ENCODE measurements at regions not wholly inside any gene's neighbourhood (a gene's known extent, or its start where the extent isn't known, plus 50 kb on each side); places are given as distances from the start of the nearest gene placed in this dataset. TPM values are rescaled to one million over a fixed set of nuclear protein-coding genes. Genes with fewer than 3 reads are reported as not detected.

- Histone ChIP-seq H3K4me3 (ENCODE audit: low read length) (no peak overlapping the region), H3K4me1 (ENCODE audit: low read length) (no peaks in the 10 kb centered on the region), H3K27me3 (ENCODE audit: low read length) (no peaks in the 10 kb centered on the region), H3K9me3 (ENCODE audit: low read length) (peaks cover 66% of the 10 kb centered on the region), H3K4me2 (ENCODE audit: low read depth, low read length, poor library complexity, severe bottlenecking) (no peak overlapping the region), H3K9ac (ENCODE audit: low read length) (no peak overlapping the region), H3K79me2 (ENCODE audit: low read length) (no peaks in the 10 kb centered on the region), H3K36me3 (ENCODE audit: insufficient read depth, low read length) (no peaks in the 10 kb centered on the region), H3K27ac (ENCODE audit: low read length) (no peak overlapping the region), H2AFZ (ENCODE audit: low read length) (no peak overlapping the region), H3K9me2 (replicated peaks; ENCODE audit: insufficient read depth, low read length) (no peaks in the 10 kb centered on the region), H4K20me1 (ENCODE audit: insufficient read depth, low read depth, low read length) (no peaks in the 10 kb centered on the region)
- no peak for DNase-seq
Observed at GRCh38 chr14:25756876-25757275, 706.9 kb upstream of the STXBP6 start.

- H3K9me3 ChIP-seq (ENCODE audit: low read length), result peaks cover 62% of the 10 kb centered on the region
- no peak overlapping the region for H3K27ac ChIP-seq (ENCODE audit: low read length)
Observed at GRCh38 chr14:25753130-25753529, 703.2 kb upstream of the STXBP6 start.

GRCh38 chr14:25750436-25750835 is 700.5 kb upstream of the STXBP6 start:
- no peaks in the 10 kb centered on the region for H3K36me3 ChIP-seq (ENCODE audit: insufficient read depth, low read length)
- no peaks in the 10 kb centered on the region for H3K9me2 ChIP-seq (replicated peaks; ENCODE audit: insufficient read depth, low read length)
- H3K79me2 ChIP-seq (ENCODE audit: low read length), result no peaks in the 10 kb centered on the region
- H3K9ac ChIP-seq (ENCODE audit: low read length), result no peak overlapping the region
- no peak overlapping the region for H2AFZ ChIP-seq (ENCODE audit: low read length)
- H3K27ac ChIP-seq (ENCODE audit: low read length), result no peak overlapping the region
- no peak for DNase-seq
- H3K27me3 ChIP-seq (ENCODE audit: low read length), result no peaks in the 10 kb centered on the region
- H3K9me3 ChIP-seq (ENCODE audit: low read length), result peaks cover 55% of the 10 kb centered on the region
- H3K4me2 ChIP-seq (ENCODE audit: low read depth, low read length, poor library complexity, severe bottlenecking), result no peak overlapping the region
- H3K4me1 ChIP-seq (ENCODE audit: low read length), result no peaks in the 10 kb centered on the region
- no peak overlapping the region for H3K4me3 ChIP-seq (ENCODE audit: low read length)
- H4K20me1 ChIP-seq (ENCODE audit: insufficient read depth, low read depth, low read length), result no peaks in the 10 kb centered on the region

More at GRCh38 chr14:25753130-25753529, 703.2 kb upstream of the STXBP6 start:
- no peaks in the 10 kb centered on the region for H3K9me2 ChIP-seq (replicated peaks; ENCODE audit: insufficient read depth, low read length)
- no peaks in the 10 kb centered on the region for H4K20me1 ChIP-seq (ENCODE audit: insufficient read depth, low read depth, low read length)
- no peak overlapping the region for H3K9ac ChIP-seq (ENCODE audit: low read length)
- no peak overlapping the region for H3K4me3 ChIP-seq (ENCODE audit: low read length)
- H3K27me3 ChIP-seq (ENCODE audit: low read length), result no peaks in the 10 kb centered on the region
- H3K36me3 ChIP-seq (ENCODE audit: insufficient read depth, low read length), result no peaks in the 10 kb centered on the region
- DNase-seq, result no peak
- no peaks in the 10 kb centered on the region for H3K79me2 ChIP-seq (ENCODE audit: low read length)
- no peak overlapping the region for H3K4me2 ChIP-seq (ENCODE audit: low read depth, low read length, poor library complexity, severe bottlenecking)
- H2AFZ ChIP-seq (ENCODE audit: low read length), result no peak overlapping the region
- no peaks in the 10 kb centered on the region for H3K4me1 ChIP-seq (ENCODE audit: low read length)

Small RNA genes in the stretch of these regions (small RNA-seq; reads per million reads assigned to genes)
- gene RF00440, result not detected

Data from Karpas-422 (cell line).